Keratinocyte (primary cell): ENCODE measurements at regions not wholly inside any gene's neighbourhood (a gene's known extent, or its start where the extent isn't known, plus 50 kb on each side); places are given as distances from the start of the nearest gene placed in this dataset.

Experiments
- DNase-seq: peaks from one replicate; pipeline ENCODE4 v3.0.0-alpha.2; 2011; ENCODE audit warnings: low read depth, missing footprints, low spot score
- FAIRE-seq: peaks from 2 replicates; lab custom pipeline; 2011; peaks lifted over from hg19 to GRCh38; lab: Jason Lieb, UNC
- H2AFZ ChIP-seq: 2 replicates; pipeline ENCODE4 v1.6.0; 2012; ENCODE audit warnings: low read length, control low read depth, inconsistent platforms; ENCODE audit not compliant: control insufficient read depth
- H3K27ac ChIP-seq: 2 replicates; pipeline ENCODE4 v1.5.1; 2011; ENCODE audit warnings: low read length; ENCODE audit not compliant: control insufficient read depth, insufficient read depth
- H3K27me3 ChIP-seq: 3 replicates; pipeline ENCODE4 v1.6.0; 2011; ENCODE audit warnings: low read length; ENCODE audit not compliant: control insufficient read depth, insufficient read depth; ENCODE audit errors: extremely low read depth
- H3K36me3 ChIP-seq, 2 experiments: 2 replicates in 1 of 2; 3 replicates in 1 of 2; pipeline ENCODE4 v1.5.1; 2011; ENCODE audit warnings: low read length in 2 of 2, mild to moderate bottlenecking in 1 of 2; ENCODE audit not compliant: control insufficient read depth in 2 of 2, insufficient read depth in 2 of 2; ENCODE audit errors: extremely low read depth in 1 of 2
- H3K4me1 ChIP-seq: 3 replicates; pipeline ENCODE4 v1.5.1; 2011; ENCODE audit warnings: low read length; ENCODE audit not compliant: control insufficient read depth, insufficient read depth; ENCODE audit errors: extremely low read depth
- H3K4me2 ChIP-seq: 3 replicates; pipeline ENCODE4 v1.6.0; 2011; ENCODE audit warnings: low read depth, low read length; ENCODE audit not compliant: control insufficient read depth, insufficient read depth; ENCODE audit errors: extremely low read depth
- H3K4me3 ChIP-seq, 3 experiments: fragments of 200-600 bp in 1 of 3; sonication (generic) in 1 of 3; 2 replicates in 2 of 3; 3 replicates in 1 of 3; pipeline ENCODE4 v1.5.1; 2011 to 2016; ENCODE audit warnings: low read length in 3 of 3, mild to moderate bottlenecking in 3 of 3, control low read depth in 2 of 3, inconsistent platforms in 1 of 3, low read depth in 1 of 3, mixed read lengths in 1 of 3, mixed run types in 1 of 3, moderate library complexity in 1 of 3; ENCODE audit not compliant: control insufficient read depth in 2 of 3, insufficient read depth in 2 of 3; ENCODE audit errors: extremely low read depth in 1 of 3
- H3K79me2 ChIP-seq: 2 replicates; pipeline ENCODE4 v1.6.0; 2012; ENCODE audit warnings: low read length; ENCODE audit not compliant: control insufficient read depth, insufficient read depth
- H3K9ac ChIP-seq: 3 replicates; pipeline ENCODE4 v1.6.0; 2011; ENCODE audit warnings: low read length; ENCODE audit not compliant: control insufficient read depth, insufficient read depth; ENCODE audit errors: extremely low read depth
- H3K9me1 ChIP-seq: 3 replicates; pipeline ENCODE4 v1.6.0; 2011; ENCODE audit warnings: low read length; ENCODE audit not compliant: control insufficient read depth, insufficient read depth; ENCODE audit errors: extremely low read depth
- H3K9me3 ChIP-seq: 2 replicates; pipeline ENCODE4 v1.5.1; 2012; ENCODE audit warnings: low read depth, low read length; ENCODE audit not compliant: control insufficient read depth
- H4K20me1 ChIP-seq: 3 replicates; pipeline ENCODE4 v1.6.0; 2011; ENCODE audit warnings: low read length; ENCODE audit not compliant: control insufficient read depth, insufficient read depth; ENCODE audit errors: extremely low read depth
- CTCF ChIP-seq, 3 experiments: IDR thresholded peaks in 1 of 3; conservative IDR thresholded peaks in 1 of 3; optimal IDR thresholded peaks in 1 of 3; 2 replicates in 2 of 3; 3 replicates in 1 of 3; pipeline versions ENCODE3 to v1.5.1; 2011; ENCODE audit warnings: low read length in 3 of 3, mild to moderate bottlenecking in 3 of 3, moderate library complexity in 2 of 3, control low read depth in 1 of 3, inconsistent platforms in 1 of 3; ENCODE audit not compliant: insufficient read depth in 2 of 3; ENCODE audit errors: extremely low read depth in 1 of 3
- EZH2 ChIP-seq: IDR thresholded peaks from one replicate; pipeline ENCODE4 v1.6.1; 2012; ENCODE audit warnings: inconsistent platforms, mild to moderate bottlenecking, low read length, moderate library complexity
- dilution Hi-C: fragments of 300-500 bp; cut with MboI; formaldehyde crosslinking; loops from one replicate; pipeline ENCODE4 v1.7.0; 2020; ENCODE audit warnings: low sequenced_read_pairs; ENCODE audit not compliant: extremely low pct_ligation_motif_present

GRCh38 chr4:59637596-59637995, 1562.5 kb upstream of the ADGRL3 start:
- Histone ChIP-seq H2AFZ (no peak overlapping the region), H3K4me2 (no peak overlapping the region), H4K20me1 (no peaks in the 10 kb centered on the region), H3K4me3 (no peak overlapping the region), H3K27me3 (no peaks in the 10 kb centered on the region), H3K4me1 (no peaks in the 10 kb centered on the region), H3K36me3 (no peaks in the 10 kb centered on the region), H3K9me3 (no peaks in the 10 kb centered on the region), H3K27ac (no peak overlapping the region), H3K79me2 (no peaks in the 10 kb centered on the region), H3K9ac (no peak overlapping the region), H3K9me1 (no peaks in the 10 kb centered on the region)
- FAIRE-seq (no peak), DNase-seq (no peak)
- dilution Hi-C loops = no loop called here
- TF ChIP-seq EZH2 (no peak), CTCF (optimal IDR thresholded peaks at IDR 0.05 in 1 of 3, IDR thresholded peaks at IDR 0.05 in 1 of 3, conservative IDR thresholded peaks at IDR 0.05 in 1 of 3; ENCODE audit: extremely low read depth in 1 of 3, insufficient read depth in 2 of 3, low read length in 3 of 3) (no peak)

- Histone ChIP-seq H3K27me3 (no peaks in the 10 kb centered on the region), H3K9me1 (no peaks in the 10 kb centered on the region), H3K9ac (no peak overlapping the region), H3K4me1 (no peaks in the 10 kb centered on the region), H3K36me3 (no peaks in the 10 kb centered on the region), H3K4me3 (no peak overlapping the region), H4K20me1 (no peaks in the 10 kb centered on the region), H2AFZ (no peak overlapping the region), H3K27ac (no peak overlapping the region), H3K79me2 (no peaks in the 10 kb centered on the region), H3K4me2 (no peak overlapping the region), H3K9me3 (no peaks in the 10 kb centered on the region)
- dilution Hi-C loops = no loop called here
- DNase-seq (no peak), FAIRE-seq (no peak)
- no peak for TF ChIP-seq EZH2
- no peak for TF ChIP-seq CTCF (optimal IDR thresholded peaks at IDR 0.05 in 1 of 3, IDR thresholded peaks at IDR 0.05 in 1 of 3, conservative IDR thresholded peaks at IDR 0.05 in 1 of 3; ENCODE audit: extremely low read depth in 1 of 3, insufficient read depth in 2 of 3, low read length in 3 of 3)
Measured at GRCh38 chr4:59643682-59644081, 1556.4 kb upstream of the ADGRL3 start.
